ENCODE measurements at regions not wholly inside any gene's neighbourhood (a gene's known extent, or its start where the extent isn't known, plus 50 kb on each side); places are given as distances from the start of the nearest gene placed in this dataset.

- DNase-seq (ENCODE audit: low spot score): no peak
These were observed 198.0 kb upstream of the PFN2 start for GRCh38 chr3:150168698-150169097.

- DNase-seq (ENCODE audit: low spot score): no peak
These were observed 194.8 kb upstream of the PFN2 start for GRCh38 chr3:150165396-150166094.

GRCh38 chr3:150161011-150161410 is 190.3 kb upstream of the PFN2 start:
- DNase-seq (ENCODE audit: low spot score): no peak

GRCh38 chr3:150158943-150159625 is 188.4 kb upstream of the PFN2 start:
- no peak for DNase-seq (ENCODE audit: low spot score)

GRCh38 chr3:150152567-150152966 is 181.9 kb upstream of the PFN2 start:
- no peak for DNase-seq (ENCODE audit: low spot score)

GRCh38 chr3:150150633-150151032 is 179.9 kb upstream of the PFN2 start:
- DNase-seq (ENCODE audit: low spot score): no peak

GRCh38 chr3:150149651-150150051 is 179.0 kb upstream of the PFN2 start:
- DNase-seq (ENCODE audit: low spot score): no peak

GRCh38 chr3:150148227-150148626 is 177.5 kb upstream of the PFN2 start:
- no peak for DNase-seq (ENCODE audit: low spot score)

- no peak for DNase-seq (ENCODE audit: low spot score)
These were observed 177.1 kb upstream of the PFN2 start for GRCh38 chr3:150147776-150148175.

- DNase-seq (ENCODE audit: low spot score): peak; percentile 45
These were observed 176.5 kb upstream of the PFN2 start for GRCh38 chr3:150146991-150147761.

GRCh38 chr3:150145659-150146058 is 175.0 kb upstream of the PFN2 start:
- DNase-seq (ENCODE audit: low spot score): no peak

GRCh38 chr3:150144191-150144708 is 173.6 kb upstream of the PFN2 start:
- DNase-seq (ENCODE audit: low spot score): no peak

GRCh38 chr3:150142936-150143335 is 172.2 kb upstream of the PFN2 start:
- no peak for DNase-seq (ENCODE audit: low spot score)

- DNase-seq (ENCODE audit: low spot score): no peak
These were observed 171.2 kb upstream of the PFN2 start for GRCh38 chr3:150141790-150142326.

GRCh38 chr3:150140614-150141321 is 170.1 kb upstream of the PFN2 start:
- no peak for DNase-seq (ENCODE audit: low spot score)

- no peak for DNase-seq (ENCODE audit: low spot score)
These were observed 168.1 kb upstream of the PFN2 start for GRCh38 chr3:150138824-150139223.

GRCh38 chr3:150136242-150136641 is 165.5 kb upstream of the PFN2 start:
- no peak for DNase-seq (ENCODE audit: low spot score)

GRCh38 chr3:150135287-150135721 is 164.6 kb upstream of the PFN2 start:
- no peak for DNase-seq (ENCODE audit: low spot score)

GRCh38 chr3:150133293-150133692 is 162.6 kb upstream of the PFN2 start:
- DNase-seq (ENCODE audit: low spot score): no peak

GRCh38 chr3:150132101-150132749 is 161.5 kb upstream of the PFN2 start:
- DNase-seq (ENCODE audit: low spot score): no peak

- DNase-seq (ENCODE audit: low spot score): no peak
These were observed 161.0 kb upstream of the PFN2 start for GRCh38 chr3:150131663-150132062.
